Hematopoietic multipotent progenitor cell treated with erythropoietin and hydrocortisone succinate and interleukin-3 and kit ligand, for 4 days (in vitro differentiated cells): ENCODE measurements at regions not wholly inside any gene's neighbourhood (a gene's known extent, or its start where the extent isn't known, plus 50 kb on each side); places are given as distances from the start of the nearest gene placed in this dataset.
"Not testable (repeated sequence)": the region's sequence is repeated elsewhere in the genome, so short reads cannot be mapped to it uniquely, and the experiment has no call there.

ENCODE experiments used
- DNase-seq: peaks from one replicate; pipeline ENCODE4 v3.0.0-alpha.2; 2015

DNA sequence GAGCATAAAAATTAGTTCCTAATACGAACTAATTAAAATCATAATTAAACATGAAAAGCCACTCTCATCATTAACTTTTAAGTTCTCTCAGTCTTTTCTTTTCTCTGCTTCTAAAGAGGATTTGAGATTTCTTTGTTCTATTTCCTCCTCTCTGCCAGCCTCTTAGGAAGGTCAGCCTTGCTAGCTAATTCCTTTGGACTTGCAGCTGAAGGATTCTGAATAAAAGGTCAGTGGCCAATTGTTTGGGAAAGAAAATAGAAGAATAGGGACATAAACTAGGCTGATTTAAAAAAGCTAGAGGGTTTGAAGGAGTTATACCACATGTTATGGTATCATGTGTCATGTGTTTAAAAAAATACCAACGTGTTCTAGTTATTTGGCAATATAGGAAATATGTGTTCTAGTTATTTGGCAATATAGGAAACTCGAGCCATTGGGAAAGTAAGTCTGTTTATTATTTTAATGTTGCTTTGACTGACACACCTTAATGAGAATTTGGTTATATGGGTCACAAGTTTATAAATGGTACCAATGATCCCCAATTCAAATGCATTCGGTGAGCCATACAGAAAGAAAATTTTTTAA is 1668.7 kb upstream of the PCDH7 start:
- no peak for DNase-seq

DNA sequence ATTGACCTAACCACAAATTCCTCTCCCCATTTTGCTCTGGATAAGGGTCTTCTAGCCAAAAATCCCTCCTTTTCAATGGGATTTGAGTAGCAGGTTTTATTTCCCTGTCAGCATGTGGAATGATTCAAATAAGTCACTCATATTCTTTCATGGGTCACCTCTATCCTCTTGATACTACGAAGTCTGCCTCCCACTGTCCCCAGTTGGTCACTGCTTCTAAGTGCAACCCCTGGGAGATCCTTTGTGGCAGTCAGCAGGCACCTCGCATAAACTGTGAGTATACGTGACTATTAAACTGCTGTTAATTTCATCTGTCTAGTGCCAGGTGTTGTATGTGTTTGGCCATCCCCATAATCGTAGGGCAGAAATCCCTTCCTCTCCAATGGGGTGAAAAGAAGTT is 1667.9 kb upstream of the PCDH7 start:
- DNase-seq, result no peak

DNA sequence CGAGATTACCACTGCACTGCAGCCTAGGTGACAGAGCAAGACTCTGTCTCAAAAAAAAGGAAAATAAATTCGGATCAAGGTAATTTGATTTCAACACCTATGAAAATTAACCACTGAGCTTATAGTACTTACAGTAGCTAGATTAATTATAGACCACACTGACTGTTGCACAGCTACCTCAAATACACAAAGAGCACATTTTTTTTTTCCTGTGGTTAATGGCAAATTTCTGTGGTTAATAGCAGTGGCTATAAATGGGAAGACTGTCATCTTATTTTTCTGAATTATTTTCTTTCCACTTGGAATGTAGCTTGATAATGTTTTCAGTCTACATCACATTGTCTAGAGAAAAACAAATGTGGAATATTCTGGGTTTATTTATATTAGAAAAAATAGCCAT is 1661.6 kb upstream of the PCDH7 start:
- no peak for DNase-seq

DNA sequence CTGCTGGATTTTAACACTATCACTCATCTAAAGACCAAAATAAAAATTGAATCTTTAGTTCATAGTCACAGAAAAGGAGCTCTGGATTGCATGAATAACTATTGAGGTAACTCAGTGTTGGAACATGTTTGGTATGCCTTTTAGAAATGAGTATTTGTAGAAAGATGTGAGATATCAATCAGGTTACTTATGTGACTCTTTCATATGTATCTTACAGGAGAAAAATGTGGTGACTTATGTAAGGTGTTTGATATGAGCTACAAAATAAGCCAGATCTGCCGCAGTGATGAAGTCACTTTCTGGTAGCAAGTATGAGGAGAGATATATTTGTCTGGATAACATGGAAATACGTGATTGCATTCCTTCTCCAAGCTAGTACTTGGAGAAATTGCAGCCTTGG is 1653.3 kb upstream of the PCDH7 start:
- no peak for DNase-seq

DNA sequence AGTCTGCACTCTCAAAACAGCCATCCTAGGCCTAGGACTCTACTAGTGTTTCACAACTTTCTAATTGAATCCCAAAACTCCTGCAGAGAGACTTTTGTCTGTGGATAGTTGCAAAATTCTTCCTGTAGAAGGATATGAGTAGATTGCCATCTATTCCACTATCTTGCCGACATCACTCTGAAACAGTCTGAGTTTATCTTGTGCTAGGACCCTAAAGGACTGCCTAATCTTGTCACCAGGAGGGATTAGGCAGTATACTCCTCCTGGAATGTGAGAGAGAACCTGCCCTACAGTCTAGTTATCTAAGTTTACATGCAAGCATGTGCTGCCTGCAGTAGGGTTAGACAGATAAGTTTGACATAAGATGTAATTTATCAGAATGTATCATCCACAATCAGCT is 1646.6 kb upstream of the PCDH7 start:
- no peak for DNase-seq

DNA sequence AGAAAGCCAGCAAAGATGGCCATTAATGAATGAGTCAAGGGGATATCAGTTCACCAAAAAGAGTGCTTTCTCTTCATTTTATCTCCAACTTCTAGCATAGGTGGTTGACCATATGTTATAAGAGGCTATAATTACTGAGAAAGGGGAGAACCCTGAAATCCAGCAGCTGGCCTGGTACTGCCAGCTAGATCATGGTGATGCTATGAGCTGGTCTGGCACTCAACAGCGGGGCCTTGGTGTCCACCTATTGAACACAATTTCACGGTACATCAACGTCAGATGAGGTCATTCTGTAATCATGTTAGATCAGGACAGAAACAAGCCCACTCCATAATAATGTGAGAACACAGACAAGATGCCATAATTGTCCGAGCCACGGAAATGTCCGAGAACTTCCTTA is 1644.8 kb upstream of the PCDH7 start:
- DNase-seq, result no peak

DNA sequence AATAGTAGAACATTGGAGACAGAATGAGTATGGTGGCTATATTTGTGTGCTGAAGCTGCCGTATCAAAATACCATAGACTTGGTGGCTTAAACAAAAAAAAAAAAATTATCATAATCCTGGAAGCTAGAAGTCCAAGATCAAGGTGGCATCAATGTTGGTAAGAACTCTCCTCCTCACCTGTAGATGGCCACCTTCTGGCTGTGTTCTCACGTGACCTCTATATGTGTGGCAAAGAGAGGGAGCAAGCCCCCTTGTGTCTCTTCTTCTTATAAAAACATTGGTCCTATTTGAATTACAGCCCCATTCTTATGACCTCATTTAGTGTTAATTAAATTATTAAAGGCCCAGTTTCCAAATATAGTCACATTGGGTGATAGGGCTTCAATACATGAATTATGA is 1640.9 kb upstream of the PCDH7 start:
- no peak for DNase-seq

DNA sequence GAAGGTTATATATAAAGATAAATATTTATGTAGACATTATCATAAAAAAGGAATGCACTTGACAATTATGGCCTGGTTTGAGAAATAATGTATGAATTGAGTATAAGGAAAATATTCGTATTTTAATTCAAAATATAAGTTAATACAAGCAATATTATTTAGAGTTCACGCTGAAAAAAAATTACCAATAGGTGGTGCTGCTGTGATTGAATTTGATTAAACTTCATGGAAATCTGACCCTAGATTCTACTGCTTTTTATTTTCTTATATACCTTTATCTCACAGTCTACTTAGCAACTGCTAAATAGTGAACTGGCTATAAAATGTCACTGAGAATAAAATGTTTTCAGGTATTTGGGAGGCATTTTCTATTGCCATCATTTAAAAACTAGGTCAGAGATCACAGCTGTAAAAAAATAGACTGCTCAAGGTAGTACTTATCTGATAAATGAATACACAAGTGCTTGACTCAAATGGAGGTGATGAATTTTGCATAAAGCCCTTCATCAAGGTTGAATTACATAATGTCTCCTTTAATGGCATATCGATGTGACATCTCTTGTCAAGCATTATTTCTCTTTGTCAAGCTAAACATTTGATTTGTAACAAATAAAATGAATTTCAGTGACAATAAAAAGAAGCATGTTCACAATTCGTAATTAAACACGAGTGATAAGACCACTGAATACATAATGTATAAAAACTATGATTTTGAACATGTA is 1638.8 kb upstream of the PCDH7 start:
- peak; percentile 3 for DNase-seq

DNA sequence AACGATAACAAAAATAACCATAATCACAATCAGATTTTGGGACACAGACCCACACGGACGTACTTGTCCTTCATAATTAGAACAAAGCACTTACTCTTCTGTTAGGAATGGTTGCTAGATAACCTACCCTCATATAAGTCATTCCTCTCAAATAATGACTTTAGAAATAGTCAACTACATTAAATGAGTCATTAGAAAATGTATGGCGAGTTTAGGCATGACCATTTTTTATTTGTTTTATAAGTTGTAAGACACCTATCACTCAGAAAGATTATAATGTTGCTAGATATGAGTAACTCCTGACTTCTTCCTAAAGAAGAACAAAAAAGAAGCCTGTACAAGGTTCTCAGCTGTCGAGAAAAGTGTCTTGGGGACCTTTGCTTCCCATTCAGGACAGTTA is 1637.5 kb upstream of the PCDH7 start:
- DNase-seq, result no peak

DNA sequence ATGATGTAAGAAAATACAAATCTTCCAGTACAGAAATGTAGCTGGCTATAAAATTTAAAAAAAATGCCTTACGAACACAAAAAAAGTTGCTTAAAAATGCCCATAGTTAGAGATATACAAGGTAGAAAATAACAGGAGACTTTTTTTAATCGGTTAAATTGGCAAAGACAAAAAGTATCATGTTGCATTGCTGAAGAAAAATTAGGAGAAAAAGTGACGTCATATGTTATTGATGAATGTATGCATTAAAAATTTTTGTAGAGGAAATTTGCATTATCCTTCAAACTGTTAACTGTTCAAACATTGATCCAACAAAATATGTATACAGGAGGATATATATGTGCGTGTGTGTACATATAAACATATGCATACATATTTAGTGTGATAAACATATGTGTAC is 1634.4 kb upstream of the PCDH7 start:
- DNase-seq, result no peak

DNA sequence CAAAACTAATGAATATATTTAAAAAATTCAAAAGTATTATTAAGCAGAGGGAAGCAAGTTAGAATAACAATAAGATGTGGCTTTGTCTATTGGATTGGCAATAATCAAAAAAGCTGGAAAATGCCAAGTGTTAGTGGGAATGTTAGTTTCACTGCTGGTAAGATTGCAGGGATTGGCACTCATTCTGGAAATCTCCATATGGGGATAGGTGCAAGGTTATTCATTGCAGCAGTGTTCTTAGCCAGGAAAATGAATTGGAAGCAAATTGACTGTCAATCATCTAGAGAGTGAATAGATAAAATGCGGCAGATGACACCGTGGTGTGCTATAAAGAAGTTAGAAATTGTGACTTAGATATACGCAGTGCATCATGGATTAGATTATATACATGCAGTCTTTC is 1615.5 kb upstream of the PCDH7 start:
- DNase-seq, result no peak

DNA sequence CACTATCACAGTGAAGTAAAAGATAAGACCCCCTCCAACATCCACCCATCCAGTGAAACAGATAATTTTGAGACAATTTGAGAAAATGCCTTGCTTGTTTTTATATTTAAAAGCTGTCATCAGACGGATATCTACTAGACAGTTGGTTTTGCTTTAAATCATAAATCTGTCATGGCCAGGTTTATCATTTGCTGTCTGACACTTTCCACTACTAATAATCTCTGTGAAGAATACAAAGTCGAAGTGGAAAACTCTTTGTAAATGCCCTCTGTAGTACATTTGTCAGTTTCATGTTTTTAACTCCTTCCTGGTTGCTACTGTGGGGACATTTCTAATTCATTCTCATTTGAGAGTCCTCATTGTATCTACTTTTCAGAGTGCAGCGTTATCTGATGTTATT is 1606.2 kb upstream of the PCDH7 start:
- DNase-seq, result no peak

DNA sequence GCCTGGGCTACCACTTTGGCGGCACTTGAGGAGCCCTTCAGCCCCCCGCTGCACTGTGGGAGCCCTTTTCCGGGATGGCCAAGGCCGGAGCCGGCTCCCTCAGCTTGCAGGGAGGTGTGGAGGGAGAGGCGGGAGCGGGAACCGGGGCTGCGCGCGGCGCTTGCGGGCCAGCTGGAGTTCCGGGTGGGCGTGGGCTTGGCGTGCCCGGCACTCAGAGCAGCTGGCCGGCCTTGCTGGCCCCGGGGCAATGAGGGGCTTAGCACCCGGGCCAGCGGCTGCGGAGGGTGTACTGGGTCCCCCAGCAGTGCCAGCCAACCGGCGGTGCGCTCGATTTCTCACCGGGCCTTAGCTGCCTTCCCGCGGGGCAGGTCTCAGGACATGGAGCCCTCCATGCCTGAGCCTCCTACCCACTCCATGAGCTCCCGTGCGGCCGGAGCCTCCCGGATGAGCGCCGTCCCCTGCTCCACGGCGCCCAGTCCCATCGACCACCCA is 1602.9 kb upstream of the PCDH7 start:
- not testable (repeated sequence) for DNase-seq

DNA sequence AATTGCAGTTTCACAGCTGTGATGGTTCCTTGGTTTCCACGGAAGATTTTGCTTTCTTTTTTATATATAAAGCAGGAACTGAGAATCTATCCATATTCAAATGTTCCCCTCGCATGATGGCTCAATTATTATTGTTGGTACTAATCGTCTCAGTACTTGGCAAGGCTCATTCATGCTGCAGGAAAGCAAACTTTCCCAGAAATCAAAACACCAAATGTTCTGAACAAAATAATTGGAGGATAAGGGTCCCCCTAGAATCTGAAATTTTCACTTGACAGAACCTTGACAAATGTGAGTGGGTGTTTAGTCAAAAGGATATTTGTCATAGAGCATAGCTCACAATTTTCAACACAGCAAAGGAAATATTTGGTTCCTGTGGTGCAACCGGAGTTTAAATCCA is 1598.6 kb upstream of the PCDH7 start:
- DNase-seq, result no peak

DNA sequence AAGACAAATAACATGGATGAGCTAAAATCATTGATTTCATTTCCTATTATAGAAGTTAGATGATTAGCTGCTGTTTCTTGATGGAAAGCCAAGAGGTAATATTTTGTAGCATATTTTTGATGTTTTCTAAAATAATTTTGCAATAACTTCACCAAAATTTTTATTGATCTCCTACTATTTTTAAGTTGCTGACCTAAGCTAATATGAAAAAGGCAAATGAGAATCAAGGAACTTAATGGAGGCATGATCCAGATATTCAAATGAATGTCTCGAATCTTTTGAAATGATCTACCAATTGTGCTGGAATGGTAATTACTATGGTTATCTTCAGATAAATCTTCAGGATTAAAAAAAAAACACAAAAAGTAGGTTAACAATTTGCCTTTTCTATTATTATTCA is 1591.4 kb upstream of the PCDH7 start:
- DNase-seq, result no peak

DNA sequence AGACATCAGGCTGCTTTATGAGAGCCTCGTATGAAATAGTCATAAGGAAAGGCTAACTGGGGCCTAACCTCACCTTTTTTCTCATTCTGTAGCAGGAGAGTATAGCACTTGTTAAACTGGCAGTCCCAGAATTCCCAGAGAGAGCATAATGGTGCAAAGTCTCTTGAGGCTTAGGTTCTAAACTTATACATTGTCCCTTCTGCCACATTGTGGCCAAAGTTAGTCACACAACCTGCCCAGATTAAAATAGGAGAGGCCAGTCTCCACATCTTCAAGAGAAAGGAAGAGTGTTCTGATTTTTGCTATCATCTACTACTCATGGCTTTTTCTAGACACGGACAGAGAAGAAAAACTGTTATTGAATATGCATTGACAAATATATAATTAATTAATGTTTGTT is 1588.9 kb upstream of the PCDH7 start:
- DNase-seq, result no peak

DNA sequence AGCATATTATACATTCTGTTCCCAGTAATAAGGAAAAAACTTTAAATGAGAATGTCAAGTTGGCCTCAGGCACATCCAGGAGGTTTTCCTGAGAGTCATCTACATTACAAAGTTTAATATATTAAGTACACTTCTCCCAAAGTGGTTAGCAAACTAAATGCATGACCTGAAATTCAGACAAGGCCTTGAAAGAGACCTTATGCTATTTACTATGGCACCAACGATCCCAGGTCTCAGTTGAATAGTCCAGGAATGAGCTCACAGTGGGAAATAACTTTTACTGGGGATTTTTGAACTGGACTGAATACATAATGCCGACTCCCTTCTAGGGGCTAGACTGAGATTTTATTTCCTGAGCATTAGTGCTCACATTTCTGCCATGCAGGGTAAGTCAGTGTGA is 1577.5 kb upstream of the PCDH7 start:
- no peak for DNase-seq

DNA sequence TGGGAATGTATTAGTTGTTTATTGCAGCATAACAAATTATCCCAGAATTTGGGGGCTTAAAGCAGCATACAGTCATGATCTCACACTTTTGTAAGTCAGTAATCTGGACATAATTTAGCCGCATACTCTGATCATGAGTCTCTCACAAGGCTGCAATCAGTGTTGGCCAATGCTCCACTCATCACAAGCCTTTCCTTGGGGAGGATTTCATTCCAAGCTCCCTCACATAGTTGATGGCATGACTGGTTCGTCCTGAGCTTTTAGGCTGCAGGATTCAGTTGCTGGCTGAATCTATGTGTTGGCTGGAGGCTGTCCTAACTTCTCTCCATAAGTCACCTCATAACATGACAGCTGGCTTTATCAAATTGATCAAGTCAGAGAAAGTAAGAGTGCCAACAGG is 1568.6 kb upstream of the PCDH7 start:
- DNase-seq, result no peak

DNA sequence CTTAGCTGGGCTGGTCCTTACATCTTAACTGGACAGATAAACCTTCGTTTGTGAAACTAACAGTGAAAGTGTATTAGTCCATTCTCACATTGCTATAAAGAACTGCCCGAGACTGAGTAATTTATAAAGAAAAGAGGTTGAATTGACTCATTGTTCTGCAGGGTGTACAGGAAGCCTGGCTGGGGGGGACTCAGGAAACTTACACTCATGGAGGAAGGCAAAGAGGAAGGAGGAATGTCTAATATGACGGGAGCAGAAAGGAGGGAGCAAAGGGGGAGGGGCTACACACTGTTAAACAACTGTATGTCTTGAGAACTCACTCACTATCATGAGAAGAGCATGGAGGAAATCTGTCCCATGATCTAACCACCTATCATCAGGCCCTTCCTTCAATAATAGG is 1566.5 kb upstream of the PCDH7 start:
- no peak for DNase-seq

DNA sequence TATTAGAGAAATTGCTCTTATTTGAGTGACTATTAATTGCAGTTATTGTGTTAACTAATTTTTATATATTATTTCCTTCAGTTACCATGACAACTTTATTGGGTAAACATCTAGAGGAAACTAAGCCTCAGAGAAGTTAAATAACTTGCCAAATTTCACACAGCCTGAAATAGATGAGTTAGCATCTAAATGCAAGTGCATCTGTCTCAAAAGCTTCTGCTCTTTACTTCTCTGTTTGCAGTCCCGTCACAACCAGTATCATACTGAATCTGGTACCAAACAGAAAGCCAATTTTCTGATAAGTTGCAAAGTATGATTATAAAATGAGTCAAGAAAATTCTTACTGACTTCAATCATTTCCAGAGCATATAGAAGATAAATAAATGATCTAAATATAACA is 1544.9 kb upstream of the PCDH7 start:
- no peak for DNase-seq

DNA sequence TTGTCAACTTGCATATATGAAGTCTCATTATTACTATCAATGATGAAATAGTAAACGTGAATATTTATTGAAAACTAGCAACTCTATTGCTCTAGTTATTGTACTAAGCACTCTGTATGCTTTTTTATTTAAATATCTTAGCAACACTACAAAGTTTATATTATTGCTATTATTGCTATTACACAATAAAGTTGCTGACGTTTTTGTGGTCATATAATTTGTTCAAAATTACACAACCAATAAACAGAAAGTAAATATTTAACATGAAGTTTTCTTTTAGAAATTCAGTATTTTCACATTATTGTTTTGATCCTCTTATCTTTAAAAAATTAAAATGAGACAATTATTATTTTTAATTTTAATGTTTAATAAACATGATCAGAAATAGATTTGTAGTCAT is 1521.1 kb upstream of the PCDH7 start:
- no peak for DNase-seq

DNA sequence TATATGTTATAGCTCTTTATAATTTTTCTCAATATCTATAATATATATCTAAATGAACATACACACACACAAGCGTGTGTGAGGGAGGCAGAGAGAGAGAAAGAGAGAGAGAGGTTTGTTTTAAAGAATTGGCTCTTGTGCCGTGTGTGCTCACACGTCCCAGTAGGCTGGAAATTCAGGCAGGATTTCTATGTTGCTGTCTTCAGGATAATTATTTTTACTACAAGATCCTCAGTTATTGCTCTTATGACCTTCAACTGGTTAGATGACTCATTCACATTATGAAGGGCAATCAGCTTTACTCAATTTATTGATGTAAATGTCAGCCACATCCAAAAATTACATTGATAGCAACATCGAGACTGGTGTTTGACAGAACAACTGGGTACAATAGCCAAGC is 1520.7 kb upstream of the PCDH7 start:
- no peak for DNase-seq

DNA sequence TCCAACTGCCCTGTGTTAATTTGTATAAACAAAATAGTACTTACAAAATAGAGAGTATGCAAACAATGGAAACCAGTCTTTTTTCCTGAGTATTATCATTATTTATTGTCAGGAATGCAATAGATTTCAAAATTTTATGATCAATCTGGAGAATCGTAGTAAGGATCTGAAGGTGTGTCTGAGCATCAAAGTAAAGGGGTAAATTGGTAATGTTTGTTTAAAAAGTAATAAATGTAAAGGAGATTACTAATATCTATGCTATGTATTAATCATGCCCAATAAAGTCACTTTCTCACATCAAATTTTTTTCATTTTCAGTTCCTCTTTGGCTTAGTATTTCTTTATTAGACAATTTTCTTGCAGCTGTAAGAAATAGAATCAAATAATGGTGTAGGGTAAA is 1507.1 kb upstream of the PCDH7 start:
- DNase-seq, result no peak

DNA sequence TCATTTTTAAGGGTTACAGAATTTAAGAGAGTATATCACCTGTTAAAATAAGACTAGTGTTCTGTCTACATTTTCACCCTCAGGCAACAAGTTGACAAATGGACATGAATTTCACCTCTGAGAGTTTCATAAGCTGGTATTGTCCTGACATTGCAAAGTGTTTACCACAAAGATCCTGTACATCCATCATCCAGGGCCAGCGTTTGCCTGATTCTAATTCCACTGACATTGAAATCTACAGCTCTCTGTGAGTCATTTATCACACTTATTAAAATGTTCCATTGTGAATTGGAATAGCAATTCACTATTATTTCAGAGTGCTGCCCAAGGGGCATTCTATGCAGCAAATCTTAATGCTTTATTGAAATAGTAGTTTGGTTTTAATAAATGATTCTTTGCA is 1499.4 kb upstream of the PCDH7 start:
- no peak for DNase-seq

DNA sequence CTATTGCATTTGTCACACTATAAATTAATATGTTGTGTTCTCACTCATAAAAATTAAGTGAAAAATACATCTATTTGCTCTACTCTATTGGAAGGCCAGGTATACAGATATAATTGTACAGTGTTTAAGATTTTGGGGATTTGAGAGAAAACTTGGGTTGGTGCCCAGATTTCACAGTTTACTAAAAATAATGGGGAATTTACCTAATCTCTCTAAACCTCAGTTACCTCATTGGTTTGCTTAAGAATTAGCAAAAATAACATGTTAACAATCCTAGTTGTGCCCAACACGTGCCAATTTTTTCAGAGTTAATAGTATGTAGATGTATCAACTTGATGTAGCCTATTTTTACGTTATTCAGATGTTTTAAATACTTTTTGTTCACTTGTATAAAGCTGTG is 1495.3 kb upstream of the PCDH7 start:
- DNase-seq, result no peak
